GM21619 (cell line): ENCODE measurements at regions not wholly inside any gene's neighbourhood (a gene's known extent, or its start where the extent isn't known, plus 50 kb on each side); places are given as distances from the start of the nearest gene placed in this dataset.
"Not testable (repeated sequence)": the region's sequence is repeated elsewhere in the genome, so short reads cannot be mapped to it uniquely, and the experiment has no call there.

Experiments used
- ATAC-seq: cut with Tn5 transposase; IDR thresholded peaks from one replicate; pipeline ENCODE4 v1.9.1; 2021; ENCODE audit not compliant: unreplicated experiment

DNA sequence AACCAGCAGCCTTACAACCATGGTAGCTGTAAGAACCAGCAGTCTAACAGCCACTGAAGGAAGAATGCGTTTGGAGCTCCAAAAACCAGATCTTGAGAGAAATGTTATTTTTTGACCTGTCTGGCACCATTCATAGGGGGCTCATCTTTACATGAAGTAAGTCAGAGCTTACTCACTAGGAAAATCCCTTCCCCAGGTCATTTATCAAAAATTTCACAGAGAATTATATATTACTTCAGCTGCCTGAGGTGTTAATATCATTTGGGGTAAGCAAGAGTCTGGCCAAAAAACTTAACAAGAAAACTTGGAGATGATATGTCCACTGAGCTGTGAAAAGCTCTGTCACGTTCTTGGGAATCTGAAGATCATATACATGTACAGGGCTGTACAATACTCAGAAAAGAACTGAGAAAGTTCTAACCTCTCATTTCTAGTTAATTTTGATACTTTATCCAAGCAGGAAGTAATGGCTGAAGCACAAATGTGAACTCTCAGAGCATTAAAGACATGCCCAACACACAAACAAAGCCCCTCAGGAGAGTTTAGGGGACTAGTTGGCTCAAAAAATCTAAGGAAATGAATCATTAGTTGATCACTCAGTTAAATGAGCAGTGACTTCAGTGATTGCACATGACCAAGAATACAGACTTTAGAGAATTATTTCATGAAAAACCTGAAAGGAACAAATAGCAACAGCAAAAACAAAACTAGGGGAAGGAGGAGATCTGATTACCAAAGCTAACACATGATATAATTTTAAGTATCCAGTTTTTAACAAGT lies 681.1 kb downstream of the LTN1 start:
- no peak for ATAC-seq

DNA sequence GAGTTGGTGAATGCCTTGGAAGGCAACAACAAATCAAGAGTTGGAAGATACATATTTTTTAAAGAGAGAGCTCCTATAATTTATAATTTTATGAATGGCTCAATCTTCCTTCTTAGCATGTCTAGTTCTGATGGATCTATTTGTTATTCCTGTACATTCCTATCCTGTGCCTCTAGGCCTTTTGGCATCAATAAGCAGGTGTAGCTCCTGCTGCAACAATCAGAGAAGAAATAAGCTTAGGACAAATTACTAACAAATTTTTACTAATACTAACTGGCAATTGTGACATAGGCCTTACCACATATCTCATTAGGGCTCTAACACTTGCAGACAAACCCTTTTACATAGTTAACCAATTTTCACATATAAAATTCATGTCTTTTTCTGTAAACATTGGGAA lies 682.0 kb downstream of the LTN1 start:
- ATAC-seq, result no peak

DNA sequence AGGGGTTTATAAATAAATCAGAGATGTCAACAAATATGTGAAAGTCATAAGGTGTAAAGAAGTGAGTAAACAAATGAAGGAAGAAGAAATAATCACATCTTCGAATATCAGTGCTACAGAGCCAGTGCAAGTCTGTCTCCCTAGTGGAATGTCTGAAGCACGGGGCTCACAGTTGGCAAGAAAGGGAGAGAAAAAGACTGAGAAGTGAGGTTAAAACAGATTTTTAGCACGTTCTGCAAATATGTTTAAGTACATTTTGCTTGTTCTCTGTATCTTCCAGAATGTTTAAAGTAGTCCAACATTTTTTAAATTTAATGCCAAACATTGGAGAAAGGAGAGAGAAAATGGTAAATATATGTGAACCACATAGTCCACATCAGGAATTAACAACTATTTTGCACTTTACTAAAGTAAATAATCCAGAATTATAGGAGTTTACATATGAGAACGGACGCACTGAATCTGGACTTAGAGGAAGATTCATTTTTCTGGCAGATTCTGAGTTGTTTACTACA lies 682.4 kb downstream of the LTN1 start:
- no peak for ATAC-seq

DNA sequence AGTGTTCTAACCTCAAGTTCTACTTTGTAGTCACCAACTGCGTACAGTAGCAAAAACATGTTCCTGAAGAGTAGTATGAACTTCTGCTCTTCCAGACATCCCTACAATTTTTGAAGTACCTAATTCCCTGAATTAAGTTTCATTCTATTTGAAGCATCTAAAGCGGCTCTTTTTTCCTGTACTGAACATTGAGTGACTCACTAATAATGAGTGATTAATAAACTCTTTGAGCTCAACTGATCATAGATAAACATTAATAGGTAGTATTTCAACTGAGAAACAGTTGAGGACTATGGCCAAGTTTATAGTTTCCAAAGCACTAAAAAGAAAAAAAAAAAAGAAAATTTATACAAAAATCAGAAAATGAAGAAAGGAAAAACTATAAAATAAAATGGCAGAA lies 683.1 kb downstream of the LTN1 start:
- ATAC-seq, result no peak

DNA sequence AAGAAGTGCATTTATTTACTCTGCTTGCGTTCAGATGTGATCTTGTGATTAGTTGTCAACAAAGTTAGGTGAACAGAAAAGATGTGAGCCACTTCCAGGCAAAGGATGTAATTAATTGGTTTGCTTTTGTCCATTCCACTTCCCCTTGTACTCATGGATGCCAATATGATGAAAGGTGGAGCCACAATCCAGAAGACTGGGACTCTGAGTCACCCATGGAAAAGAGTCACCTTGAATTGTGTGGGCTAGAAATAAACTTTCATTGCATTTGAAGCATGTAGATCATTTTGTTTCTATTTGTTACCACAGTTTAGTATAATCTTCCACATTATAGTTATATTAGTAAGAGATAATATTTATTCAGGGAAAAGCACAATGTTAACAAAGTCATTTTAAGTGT lies 684.2 kb downstream of the LTN1 start:
- ATAC-seq, result no peak

- ATAC-seq, result no peak
These were observed 692.7 kb downstream of the LTN1 start for GRCh38 chr21:28299946-28300345.

DNA sequence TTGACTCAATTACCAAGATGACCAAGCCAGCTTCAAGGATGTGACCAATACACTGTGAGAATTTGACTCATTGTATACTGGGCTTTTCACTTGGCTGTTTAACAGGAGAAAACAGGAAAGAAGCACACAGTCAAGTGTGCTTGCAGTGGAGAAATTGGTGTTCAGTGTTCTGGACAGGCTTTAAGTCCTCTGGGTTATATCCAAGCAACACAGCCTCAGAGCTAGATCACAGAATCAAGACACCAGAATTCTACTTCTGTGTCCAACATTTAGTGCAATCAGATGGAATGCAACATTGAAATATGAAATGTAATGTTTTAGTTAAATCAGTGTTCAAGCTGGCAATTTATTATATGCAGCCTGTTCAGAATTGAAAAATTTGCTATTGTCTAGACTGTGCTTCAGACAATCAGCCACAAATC lies 694.4 kb downstream of the LTN1 start:
- no peak for ATAC-seq

DNA sequence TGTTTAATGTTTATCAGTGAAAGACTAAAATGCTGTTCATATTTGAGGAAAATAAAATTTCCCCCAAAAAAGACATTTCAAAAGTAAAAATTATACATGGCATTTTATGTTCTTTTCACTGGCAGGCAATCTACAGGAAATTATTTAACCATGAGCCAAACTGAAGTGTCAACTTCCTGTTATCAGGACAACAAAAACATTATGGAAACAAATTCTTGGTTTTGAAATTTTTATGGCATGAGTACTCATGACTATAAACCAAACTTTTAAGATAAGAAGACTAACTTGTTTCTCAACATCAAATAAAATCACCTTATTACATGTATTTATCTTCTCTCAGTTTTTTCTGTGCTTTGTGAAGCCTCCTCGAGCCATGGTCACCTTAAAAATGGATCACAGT lies 698.6 kb downstream of the LTN1 start:
- no peak for ATAC-seq

- ATAC-seq, result no peak
These were observed 708.8 kb downstream of the LTN1 start for GRCh38 chr21:28283641-28284490.

DNA sequence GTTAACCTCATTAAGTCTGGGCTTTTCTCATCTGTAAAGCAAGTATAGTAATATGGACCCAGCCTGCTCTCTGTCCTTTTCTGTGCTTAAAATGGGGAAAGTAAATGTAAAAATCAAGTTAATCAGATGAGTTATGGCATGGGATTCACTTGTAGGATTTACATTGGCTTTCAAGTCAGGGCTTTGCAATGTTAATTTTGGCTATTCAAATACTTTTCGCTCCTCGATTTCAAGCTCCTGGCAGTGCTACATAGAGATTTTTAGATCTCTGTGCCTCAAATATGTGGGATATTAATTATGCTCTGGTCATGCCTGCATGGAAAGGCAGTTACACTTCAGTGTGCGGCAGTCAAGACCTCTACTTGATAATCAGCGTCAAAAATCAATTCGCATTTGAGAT lies 709.8 kb downstream of the LTN1 start:
- no peak for ATAC-seq

DNA sequence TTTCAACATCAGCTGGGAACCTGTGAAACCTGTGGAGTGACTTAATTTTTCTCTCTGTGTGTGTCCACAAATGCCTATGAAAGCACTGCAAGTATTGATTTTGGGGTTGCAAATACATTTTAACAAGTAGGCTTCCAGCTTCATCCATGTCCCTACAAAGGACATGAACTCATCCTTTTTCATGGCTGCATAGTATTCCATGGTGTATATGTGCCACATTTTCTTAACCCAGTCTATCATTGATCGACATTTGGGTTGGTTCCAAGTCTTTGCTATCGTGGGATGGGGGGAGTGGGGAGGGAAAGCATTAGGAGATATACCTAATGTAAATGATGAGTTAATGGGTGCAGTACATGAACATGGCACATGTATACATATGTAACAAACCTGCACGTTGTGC lies 711.3 kb downstream of the LTN1 start:
- ATAC-seq, result not testable (repeated sequence)

- no peak for ATAC-seq
These were observed 712.1 kb downstream of the LTN1 start for GRCh38 chr21:28280611-28281010.

- ATAC-seq, result no peak
These were observed 715.4 kb downstream of the LTN1 start for GRCh38 chr21:28277324-28277723.

- ATAC-seq, result no peak
These were observed 720.2 kb downstream of the LTN1 start for GRCh38 chr21:28272272-28272992.

DNA sequence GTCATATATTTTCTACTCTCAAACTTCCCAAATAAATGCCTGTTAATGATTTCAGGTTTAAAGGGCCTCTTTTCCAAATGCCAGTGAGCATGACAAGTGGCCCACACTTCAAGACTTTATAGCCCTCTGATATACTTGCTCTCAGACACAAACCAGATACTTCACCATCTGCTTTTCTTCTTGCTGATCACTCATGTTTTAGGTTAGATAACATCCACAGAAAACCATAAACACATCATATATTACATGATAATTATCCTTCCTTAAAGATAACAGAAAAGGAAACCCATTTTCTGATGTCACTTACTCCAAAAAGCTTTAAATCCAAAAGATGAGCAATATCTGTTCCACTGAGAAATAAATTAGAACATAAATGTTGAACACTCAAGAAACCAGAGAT lies 723.5 kb downstream of the LTN1 start:
- ATAC-seq, result no peak

DNA sequence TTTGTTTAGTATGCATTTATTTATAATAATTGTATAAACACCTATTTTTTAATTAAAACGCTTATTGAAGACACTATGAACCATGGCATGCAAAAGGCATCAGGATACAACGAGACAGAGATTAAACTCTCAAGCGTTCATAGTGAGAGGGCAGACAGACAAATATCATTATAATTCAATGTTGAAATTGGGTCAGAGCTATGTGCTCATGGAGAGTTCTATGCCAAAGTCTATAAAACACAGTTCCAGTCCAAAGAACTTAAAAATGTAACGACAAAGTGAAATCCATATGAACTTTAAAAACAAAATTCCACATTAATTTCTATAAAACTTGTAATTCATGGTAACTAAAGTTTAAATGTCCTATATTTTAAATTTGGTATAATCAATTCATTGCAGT lies 724.0 kb downstream of the LTN1 start:
- no peak for ATAC-seq

DNA sequence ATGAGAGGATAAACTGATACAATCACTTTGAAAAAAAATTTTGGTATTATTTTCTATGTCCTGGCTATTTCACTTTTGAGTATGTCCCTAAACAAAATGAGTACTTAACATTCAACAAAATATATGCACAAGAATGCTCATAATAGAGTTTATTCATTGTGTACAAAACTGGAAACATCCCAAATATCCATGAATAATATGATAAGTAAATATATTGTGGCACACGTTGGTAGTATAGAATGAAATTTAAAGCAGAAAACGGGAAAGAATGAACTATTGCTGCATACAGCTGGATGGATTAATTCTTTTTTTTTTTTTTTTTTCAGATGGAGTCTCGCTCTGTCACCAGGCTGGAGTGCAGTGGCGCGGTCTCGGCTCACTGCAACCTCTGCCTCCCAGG lies 725.2 kb downstream of the LTN1 start:
- ATAC-seq, result no peak

DNA sequence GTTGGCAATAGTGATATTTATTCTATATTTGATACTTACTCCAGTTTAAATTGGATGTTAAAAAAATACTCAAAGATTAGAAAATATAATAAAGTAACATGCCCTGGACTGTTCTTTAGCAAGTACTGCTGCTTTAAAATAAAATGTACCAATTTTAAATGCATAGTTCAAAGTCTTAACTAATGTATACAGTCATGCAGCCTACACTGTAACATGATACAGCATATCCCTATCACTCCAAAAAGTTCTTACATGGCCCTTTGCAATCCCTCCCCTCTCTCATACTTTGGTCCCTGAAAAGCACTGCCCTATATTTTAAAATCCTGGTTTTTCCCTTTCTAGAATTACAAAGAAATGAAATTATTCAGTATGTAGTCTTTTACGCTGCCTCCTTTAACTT lies 726.6 kb downstream of the LTN1 start:
- ATAC-seq, result no peak

- no peak for ATAC-seq
These were observed 728.7 kb downstream of the LTN1 start for GRCh38 chr21:28263974-28264373.

DNA sequence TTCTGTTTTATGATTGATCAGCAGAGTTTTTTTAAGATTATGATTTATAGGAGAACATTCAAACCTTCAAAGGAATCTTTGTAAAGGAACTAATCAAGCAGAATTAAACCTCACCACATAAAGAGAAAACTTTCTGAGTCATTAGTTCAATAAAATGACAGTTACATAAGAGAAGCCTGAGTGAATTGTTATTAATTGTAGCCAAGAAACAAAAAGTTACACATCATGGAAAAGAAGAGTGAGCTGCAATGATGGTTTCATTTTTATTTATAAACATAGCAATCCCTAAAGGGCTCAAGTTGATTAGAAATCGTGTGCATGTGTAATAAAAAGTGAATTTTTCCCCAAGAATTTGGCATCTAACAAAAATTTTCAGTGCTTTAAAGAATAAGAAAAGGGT lies 731.4 kb downstream of the LTN1 start:
- no peak for ATAC-seq

GRCh38 chr21:28257276-28257675 lies 735.4 kb downstream of the LTN1 start:
- ATAC-seq, result no peak
